K562 (cell line): ENCODE measurements at regions not wholly inside any gene's neighbourhood (a gene's known extent, or its start where the extent isn't known, plus 50 kb on each side); places are given as distances from the start of the nearest gene placed in this dataset.

Experiments used
- ATAC-seq: fragments of 200-7000 bp; cut with Tn5 transposase; 3 replicates; pipeline ENCODE4 v1.9.1; 2020; ENCODE audit warnings: moderate library complexity
- BruUV-seq: library from RNA; stranded (reverse); fragments of 400-500 nt; replicated peaks from 2 replicates; lab custom pipeline; 2021; lab: Mats Ljungman, UMichigan
- CTCF ChIA-PET: fragments of 300-600 bp; formaldehyde crosslinking; extraction: SDS; loops from one replicate; lab custom pipeline; 2021; ENCODE audit warnings: low intra/inter-chr PET ratio; lab: Yijun Ruan, JAX
- POLR2A ChIA-PET: fragments of 300-600, 350-650 bp; sonication (Branson Sonifier 250); formaldehyde crosslinking; extraction: SDS; loops from one replicate; lab custom pipeline; 2021; ENCODE audit warnings: antibody characterized with exemption, inconsistent platforms; lab: Yijun Ruan, JAX
- DNase-seq, 4 experiments: peaks; one replicate each; pipeline versions ENCODE4 v3.0.0 to v3.0.0-alpha.2; 2011 to 2018; ENCODE audit warnings: low spot score in 3 of 4, mixed read lengths in 3 of 4; ENCODE audit errors: extremely low read depth in 1 of 4
- FAIRE-seq: peaks from 2 replicates; lab custom pipeline; 2011; peaks lifted over from hg19 to GRCh38; lab: Jason Lieb, UNC
- H2AFZ ChIP-seq: 2 replicates; pipeline ENCODE4 v1.6.0; 2011; ENCODE audit warnings: low read depth, low read length, control low read depth, inconsistent platforms
- H3K27ac ChIP-seq: fragments of 200-600 bp; 3 replicates; pipeline ENCODE4 v1.8.0; 2011; ENCODE audit warnings: low read depth, mild to moderate bottlenecking, control low read depth, inconsistent platforms, low read length, moderate library complexity, mixed read lengths; ENCODE audit errors: extremely low read depth
- H3K27me3 ChIP-seq, 2 experiments: fragments of 300-600 bp in 1 of 2; 2 replicates in 1 of 2; 3 replicates in 1 of 2; pipeline versions ENCODE4 v1.6.0 to v1.8.0; 2011; ENCODE audit warnings: inconsistent platforms in 2 of 2, low read length in 2 of 2, mild to moderate bottlenecking in 1 of 2, mixed read lengths in 1 of 2, moderate library complexity in 1 of 2; ENCODE audit not compliant: control insufficient read depth in 2 of 2, insufficient read depth in 2 of 2
- H3K36me3 ChIP-seq: fragments of 300-600 bp; 3 replicates; pipeline ENCODE4 v1.8.0; 2011; ENCODE audit warnings: mild to moderate bottlenecking, low read length, inconsistent platforms; ENCODE audit not compliant: control insufficient read depth, insufficient read depth
- H3K4me1 ChIP-seq, 2 experiments: fragments of 200-600 bp in 1 of 2; replicated peaks in 1 of 2; 2 replicates in 1 of 2; 3 replicates in 1 of 2; pipeline versions ENCODE4 v1.5.1 to v1.8.0; 2011; ENCODE audit warnings: inconsistent platforms in 2 of 2, low read length in 2 of 2, mild to moderate bottlenecking in 1 of 2, mixed read lengths in 1 of 2, moderate library complexity in 1 of 2; ENCODE audit not compliant: control insufficient read depth in 2 of 2, insufficient read depth in 2 of 2
- H3K4me2 ChIP-seq: 2 replicates; pipeline ENCODE4 v1.6.1; 2011; ENCODE audit warnings: low read length, control low read depth, inconsistent platforms, mixed read lengths; ENCODE audit not compliant: insufficient read depth
- H3K4me3 ChIP-seq: fragments of 200-600 bp; sonication (generic), shearing (Covaris generic); 2 replicates; pipeline ENCODE4 v1.5.1; 2016; ENCODE audit warnings: control low read depth, inconsistent platforms
- H3K79me2 ChIP-seq: fragments of 200-600 bp; 3 replicates; pipeline ENCODE4 v1.8.0; 2011; ENCODE audit warnings: low read length, inconsistent platforms; ENCODE audit not compliant: control insufficient read depth, insufficient read depth
- H3K9ac ChIP-seq, 2 experiments: 2 replicates each; pipeline versions ENCODE4 v1.6.0 to v1.6.1; 2011; ENCODE audit warnings: low read depth in 2 of 2, low read length in 2 of 2, control low read depth in 1 of 2, inconsistent platforms in 1 of 2, mild to moderate bottlenecking in 1 of 2, mixed read lengths in 1 of 2; ENCODE audit not compliant: insufficient read depth in 1 of 2
- H3K9me1 ChIP-seq: one replicate; pipeline ENCODE4 v1.6.0; 2011; ENCODE audit warnings: inconsistent platforms, mild to moderate bottlenecking, low read length, moderate library complexity; ENCODE audit not compliant: control insufficient read depth, insufficient read depth
- H3K9me3 ChIP-seq: replicated peaks from 2 replicates; pipeline ENCODE4 v1.5.1; 2011; ENCODE audit warnings: low read depth, low read length, inconsistent platforms; ENCODE audit not compliant: control insufficient read depth, insufficient read depth
- H4K20me1 ChIP-seq: replicated peaks from 2 replicates; pipeline ENCODE4 v1.6.1; 2011; ENCODE audit warnings: low read length, inconsistent platforms, mixed read lengths; ENCODE audit not compliant: control insufficient read depth, insufficient read depth
- HNRNPL ChIP-seq: fragments of 200-400 bp; formaldehyde crosslinking; IDR thresholded peaks from 2 replicates; pipeline ENCODE4 v1.6.1; 2017; ENCODE audit warnings: low read depth, mild to moderate bottlenecking, low read length
- MIER1 ChIP-seq: fragments of 450-650 bp; IDR thresholded peaks from 2 replicates; pipeline ENCODE4 v1.6.1; 2016; ENCODE audit warnings: antibody characterized with exemption, mild to moderate bottlenecking, low read depth
- NR2C2 ChIP-seq, 2 experiments: fragments of 200-800 bp in 1 of 2; sonication (Bioruptor generic) in 1 of 2; sonication (generic) in 1 of 2; formaldehyde crosslinking in 1 of 2; IDR thresholded peaks; 2 replicates each; pipeline versions ENCODE4 v1.6.1 to v1.8.0; 2016 to 2022; ENCODE audit warnings: mild to moderate bottlenecking in 1 of 2, missing compliant biosample characterization in 1 of 2, missing genetic modification characterization in 1 of 2, missing genetic modification reagents in 1 of 2
- SMARCA4 ChIP-seq: fragments of 450-650 bp; IDR thresholded peaks from 2 replicates; pipeline ENCODE4 v1.6.1; 2016
- U2AF1 ChIP-seq: fragments of 200-400 bp; formaldehyde crosslinking; optimal IDR thresholded peaks from 2 replicates; pipeline ENCODE3; 2017; ENCODE audit warnings: mild to moderate bottlenecking, low read depth, low read length, moderate library complexity
- WGBS: fragments of 100-300 bp; shearing (Covaris generic); methylation state at CpG from one replicate; pipeline ENCODE4 v1.1.6; 2016; ENCODE audit warnings: low coverage, mixed read lengths; ENCODE audit not compliant: insufficient coverage; ENCODE audit errors: missing lambda C conversion rate; 5-methylcytosine and 5-hydroxymethylcytosine counted together
- in situ Hi-C: fragments of 300-500 bp; cut with MboI; formaldehyde crosslinking; loops from 4 replicates; pipeline ENCODE4 v1.15.0; 2018; ENCODE audit warnings: inconsistent platforms, mixed read lengths
- intact Hi-C: fragments of 100-400 bp; cut with micrococcal nuclease; formaldehyde crosslinking; loops from 2 replicates; pipeline ENCODE4 v1.14.2; 2022
- TF ChIP-seq, protein P1 (sequence below): sonication (generic); formaldehyde crosslinking; IDR thresholded peaks from 2 replicates; pipeline ENCODE4 v1.8.0; 2022; ENCODE audit warnings: missing genetic modification reagents, mild to moderate bottlenecking, borderline replicate concordance

DNA sequence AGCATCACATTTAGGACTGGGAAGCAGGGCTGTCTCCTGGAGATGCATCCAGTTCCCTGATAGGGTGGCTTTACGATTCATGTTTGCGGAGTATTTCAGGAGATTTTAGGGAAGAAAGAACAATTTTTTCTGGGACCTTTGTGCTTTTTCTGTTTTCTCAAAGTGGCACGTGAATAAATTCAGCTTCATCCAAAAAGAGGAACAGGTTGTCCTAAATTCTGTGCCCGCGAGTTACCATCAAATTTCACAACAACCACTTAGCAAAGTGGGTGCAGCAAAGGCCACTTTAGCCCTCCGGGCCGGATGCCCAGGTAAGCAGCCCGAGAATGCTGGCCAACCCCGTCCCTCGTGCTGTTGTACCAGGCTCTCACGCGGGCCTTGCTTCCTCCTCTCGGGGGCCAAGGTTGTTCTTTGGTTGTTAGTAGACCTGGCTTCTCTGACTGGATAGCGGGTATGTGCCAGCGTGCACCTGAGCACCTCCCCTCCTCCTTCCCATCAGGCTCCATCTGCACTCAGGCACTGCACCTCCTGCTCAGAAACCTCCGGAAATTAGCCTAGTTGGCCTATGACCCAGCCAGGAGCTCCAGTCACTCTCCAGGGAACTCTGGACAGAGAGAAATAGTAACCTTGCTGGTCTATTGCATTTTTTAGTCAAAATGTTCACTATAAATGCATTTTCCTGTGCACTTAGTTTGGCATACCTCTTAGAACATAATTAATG lies 83.0 kb downstream of the CMPK2 start:
- no peaks in the 10 kb centered on the region for H3K9me3 ChIP-seq
- H3K79me2 ChIP-seq = no peaks in the 10 kb centered on the region
- H3K36me3 ChIP-seq = no peaks in the 10 kb centered on the region
- no peaks in the 10 kb centered on the region for H3K9me1 ChIP-seq
- H3K4me2 ChIP-seq = no peak overlapping the region
- H3K27ac ChIP-seq = no peak overlapping the region
- no peak for FAIRE-seq
- no peak for ATAC-seq
- peaks cover 0 to 13% of the 10 kb centered on the region in 2 experiments; a peak in 2 of 5 replicates for H3K27me3 ChIP-seq
- no TSS peak for BruUV-seq
- no peaks in the 10 kb centered on the region for H3K4me1 ChIP-seq
- no peak for DNase-seq
- H3K4me3 ChIP-seq = no peak overlapping the region
- no peak overlapping the region for H2AFZ ChIP-seq
- intact Hi-C loops = no loop called here
- WGBS = 1% methylated on average over 15 of the region's 16 CpGs
- in situ Hi-C loops = no loop called here
- no peak for TF ChIP-seq U2AF1
- TF ChIP-seq SMARCA4 = no peak
- no peak for TF ChIP-seq HNRNPL
- TF ChIP-seq NR2C2 (CRISPR knock-in tag; IDR thresholded peaks at IDR 0.05) = no peak
- TF ChIP-seq NR2C2 (tag; IDR thresholded peaks at IDR 0.05) = no peak
- ChIA-PET CTCF (no interaction called here), POLR2A (no interaction called here)
- H3K9ac ChIP-seq = no peak overlapping the region
- H4K20me1 ChIP-seq = no peaks in the 10 kb centered on the region

- TF ChIP-seq, protein P1, sequence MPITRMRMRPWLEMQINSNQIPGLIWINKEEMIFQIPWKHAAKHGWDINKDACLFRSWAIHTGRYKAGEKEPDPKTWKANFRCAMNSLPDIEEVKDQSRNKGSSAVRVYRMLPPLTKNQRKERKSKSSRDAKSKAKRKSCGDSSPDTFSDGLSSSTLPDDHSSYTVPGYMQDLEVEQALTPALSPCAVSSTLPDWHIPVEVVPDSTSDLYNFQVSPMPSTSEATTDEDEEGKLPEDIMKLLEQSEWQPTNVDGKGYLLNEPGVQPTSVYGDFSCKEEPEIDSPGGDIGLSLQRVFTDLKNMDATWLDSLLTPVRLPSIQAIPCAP (CRISPR knock-in tag) = no peak
- no peak for TF ChIP-seq NR2C2 (CRISPR knock-in tag; IDR thresholded peaks at IDR 0.05)
- no peak for TF ChIP-seq NR2C2 (tag; IDR thresholded peaks at IDR 0.05)
- TF ChIP-seq MIER1 = no peak
- H2AFZ ChIP-seq = no peak overlapping the region
- H4K20me1 ChIP-seq = no peaks in the 10 kb centered on the region
- POLR2A ChIA-PET = no interaction called here
- peaks cover 0 to 13% of the 10 kb centered on the region in 2 experiments; a peak in 2 of 5 replicates for H3K27me3 ChIP-seq
- no peak overlapping the region for H3K4me3 ChIP-seq
- H3K9me3 ChIP-seq = no peaks in the 10 kb centered on the region
- intact Hi-C loops = no loop called here
- no peak overlapping the region for H3K4me2 ChIP-seq
- no TSS peak for BruUV-seq
- H3K79me2 ChIP-seq = no peaks in the 10 kb centered on the region
- H3K36me3 ChIP-seq = no peaks in the 10 kb centered on the region
- no peaks in the 10 kb centered on the region for H3K4me1 ChIP-seq
- FAIRE-seq = no peak
- no peak for ATAC-seq
- CTCF ChIA-PET = no interaction called here
- in situ Hi-C loops = no loop called here
- 0% methylated on average over 6 of the region's 6 CpGs for WGBS
- no peak overlapping the region for H3K9ac ChIP-seq
- no peak for DNase-seq
- H3K9me1 ChIP-seq = no peaks in the 10 kb centered on the region
- no peak overlapping the region for H3K27ac ChIP-seq
These were observed 82.5 kb downstream of the CMPK2 start for GRCh38 chr2:6783238-6783614.
